Right lobe of liver (tissue), 6 donors: ENCODE measurements at regions not wholly inside any gene's neighbourhood (a gene's known extent, or its start where the extent isn't known, plus 50 kb on each side); places are given as distances from the start of the nearest gene placed in this dataset.
"Not testable (repeated sequence)": the region's sequence is repeated elsewhere in the genome, so short reads cannot be mapped to it uniquely, and the experiment has no call there.

ENCODE experiments used
- ATAC-seq, 4 donors: fragments of 200-7000 bp; cut with Tn5 transposase; one replicate each; pipeline ENCODE4 v1.9.1; 2020; ENCODE audit warnings: mild to moderate bottlenecking in 4 of 4, moderate library complexity in 4 of 4
- DNase-seq, 3 donors: peaks; one replicate each; pipeline ENCODE4 v3.0.0-alpha.2; 2020
- H3K27ac ChIP-seq, 3 donors: fragments of 200-600 bp; one replicate each; pipeline ENCODE4 v1.8.0; 2022
- H3K27me3 ChIP-seq, 2 donors: fragments of 200-600 bp; one replicate each; pipeline ENCODE4 v1.8.0; 2022
- H3K36me3 ChIP-seq, 4 donors: fragments of 200-600 bp; sonication (generic) in 1 of 4; one replicate each; pipeline versions ENCODE4 v1.5.1 to v1.8.0; 2017 to 2022; ENCODE audit warnings: control low read depth in 1 of 4
- H3K4me1 ChIP-seq, 4 donors: fragments of 200-600 bp; sonication (generic) in 1 of 4; one replicate each; pipeline versions ENCODE4 v1.5.1 to v1.8.0; 2017 to 2022; ENCODE audit warnings: control low read depth in 1 of 4
- H3K4me3 ChIP-seq, 3 donors: fragments of 200-600 bp; one replicate each; pipeline ENCODE4 v1.8.0; 2022
- H3K9me3 ChIP-seq, 4 donors: fragments of 200-600 bp; sonication (generic) in 1 of 4; one replicate each; pipeline versions ENCODE4 v1.5.1 to v1.8.0; 2017 to 2022; ENCODE audit warnings: control low read depth in 1 of 4
- POLR2A ChIP-seq: fragments of 450-650 bp; IDR thresholded peaks from one replicate; pipeline ENCODE4 v1.6.1; 2017; ENCODE audit warnings: antibody characterized with exemption, mild to moderate bottlenecking
- WGBS: methylation state at CpG from one replicate; pipeline ENCODE4 v1.1.6; 2018; ENCODE audit warnings: low coverage, low lambda C conversion rate; ENCODE audit not compliant: insufficient coverage; ENCODE audit errors: missing lambda C conversion rate; 5-methylcytosine and 5-hydroxymethylcytosine counted together
- intact Hi-C, 2 donors: fragments of 100-400 bp; cut with DNase I; formaldehyde crosslinking; loops; one replicate each; pipeline versions ENCODE4 v1.11.2 to v1.14.1; 2022
- TF ChIP-seq, protein P1 (sequence below), 4 donors: fragments of 200-600 bp in 3 of 4; fragments of 450-650 bp in 1 of 4; IDR thresholded peaks; one replicate each; pipeline versions ENCODE4 v1.5.1 to v1.8.0; 2016 to 2022; ENCODE audit warnings: antibody characterized with exemption in 4 of 4, mild to moderate bottlenecking in 2 of 4
- donor health status: DM: no; HTN: yes; CAD: no.
- donor health status: DM: no; HTN: no; CAD: no.
- donor health status: DM: no; HTN: no; CAD: no.
- donor health status: DM: no; HTN: yes; CAD: no.
- donor health status: DM: no; HTN: yes; CAD: no.

- Histone ChIP-seq H3K36me3 (no peaks in the 10 kb centered on the region), H3K27ac (no peak overlapping the region), H3K9me3 (no peaks in the 10 kb centered on the region), H3K4me3 (no peak overlapping the region), H3K4me1 (peaks cover 0 to 14% (median 0%) of the 10 kb centered on the region in 4 donors), H3K27me3 (no peaks in the 10 kb centered on the region)
- peak; percentile 66 to 88 (median 69) for ATAC-seq
- intact Hi-C loops: no loop called here
- DNase-seq: no peak
- WGBS: 49% methylated on average over 2 of the region's 2 CpGs
- TF ChIP-seq, protein P1, sequence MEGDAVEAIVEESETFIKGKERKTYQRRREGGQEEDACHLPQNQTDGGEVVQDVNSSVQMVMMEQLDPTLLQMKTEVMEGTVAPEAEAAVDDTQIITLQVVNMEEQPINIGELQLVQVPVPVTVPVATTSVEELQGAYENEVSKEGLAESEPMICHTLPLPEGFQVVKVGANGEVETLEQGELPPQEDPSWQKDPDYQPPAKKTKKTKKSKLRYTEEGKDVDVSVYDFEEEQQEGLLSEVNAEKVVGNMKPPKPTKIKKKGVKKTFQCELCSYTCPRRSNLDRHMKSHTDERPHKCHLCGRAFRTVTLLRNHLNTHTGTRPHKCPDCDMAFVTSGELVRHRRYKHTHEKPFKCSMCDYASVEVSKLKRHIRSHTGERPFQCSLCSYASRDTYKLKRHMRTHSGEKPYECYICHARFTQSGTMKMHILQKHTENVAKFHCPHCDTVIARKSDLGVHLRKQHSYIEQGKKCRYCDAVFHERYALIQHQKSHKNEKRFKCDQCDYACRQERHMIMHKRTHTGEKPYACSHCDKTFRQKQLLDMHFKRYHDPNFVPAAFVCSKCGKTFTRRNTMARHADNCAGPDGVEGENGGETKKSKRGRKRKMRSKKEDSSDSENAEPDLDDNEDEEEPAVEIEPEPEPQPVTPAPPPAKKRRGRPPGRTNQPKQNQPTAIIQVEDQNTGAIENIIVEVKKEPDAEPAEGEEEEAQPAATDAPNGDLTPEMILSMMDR (IDR thresholded peaks at IDR 0.05): no peak
- no peak for TF ChIP-seq POLR2A
Observed at GRCh38 chr2:234366891-234367290, 130.0 kb downstream of the ARL4C start.

DNA sequence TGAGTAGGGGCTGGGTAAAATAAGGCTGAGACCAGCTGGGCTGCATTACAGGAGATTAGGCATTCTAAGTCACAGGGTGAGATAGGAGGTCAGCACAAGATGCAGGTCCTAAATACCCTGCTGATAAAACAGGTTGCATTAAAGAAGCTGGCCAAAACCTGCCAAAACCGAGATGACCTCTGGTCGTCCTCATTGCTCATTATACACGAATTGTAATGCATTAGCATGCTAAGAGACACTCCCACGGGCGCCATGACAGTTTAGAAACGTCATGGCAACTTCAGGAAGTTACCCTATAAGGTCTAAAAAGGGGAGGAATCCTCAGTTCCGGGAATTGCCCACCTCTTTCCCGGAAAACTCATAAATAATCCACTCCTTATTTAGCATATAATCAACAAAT lies 132.2 kb downstream of the ARL4C start:
- H3K36me3 ChIP-seq: no peaks in the 10 kb centered on the region
- H3K4me3 ChIP-seq: no peak overlapping the region
- H3K9me3 ChIP-seq: no peaks in the 10 kb centered on the region
- DNase-seq (no peak), ATAC-seq (no peak)
- intact Hi-C loops: no loop called here
- WGBS: 81% methylated on average over 6 of the region's 8 CpGs
- H3K27ac ChIP-seq: no peak overlapping the region
- H3K27me3 ChIP-seq: no peaks in the 10 kb centered on the region
- H3K4me1 ChIP-seq: peaks cover 0 to 14% (median 0%) of the 10 kb centered on the region in 4 donors
- TF ChIP-seq POLR2A: no peak
- TF ChIP-seq, protein P1 (IDR thresholded peaks at IDR 0.05): no peak

GRCh38 chr2:234363647-234364294 lies 133.1 kb downstream of the ARL4C start:
- peaks cover 0 to 14% (median 0%) of the 10 kb centered on the region in 4 donors for H3K4me1 ChIP-seq
- H3K9me3 ChIP-seq: no peaks in the 10 kb centered on the region
- intact Hi-C loops: no loop called here
- H3K4me3 ChIP-seq: no peak overlapping the region
- WGBS: 46% methylated on average over 10 of the region's 10 CpGs
- H3K27ac ChIP-seq: no peak overlapping the region
- H3K27me3 ChIP-seq: no peaks in the 10 kb centered on the region
- DNase-seq: no peak
- TF ChIP-seq, protein P1 (IDR thresholded peaks at IDR 0.05): no peak
- TF ChIP-seq POLR2A: no peak
- no peak for ATAC-seq
- no peaks in the 10 kb centered on the region for H3K36me3 ChIP-seq

GRCh38 chr2:234363011-234363487 lies 133.8 kb downstream of the ARL4C start:
- intact Hi-C loops: no loop called here
- DNase-seq: peak in 2 of 3 donors; percentile 27 to 50
- Histone ChIP-seq H3K4me1 (peaks cover 0 to 14% (median 0%) of the 10 kb centered on the region in 4 donors), H3K36me3 (no peaks in the 10 kb centered on the region), H3K9me3 (no peaks in the 10 kb centered on the region), H3K27me3 (no peaks in the 10 kb centered on the region), H3K27ac (no peak overlapping the region), H3K4me3 (no peak overlapping the region)
- ATAC-seq: peak; percentile 76 to 93 (median 78)
- 11% methylated on average over 4 of the region's 4 CpGs for WGBS
- TF ChIP-seq, protein P1 (IDR thresholded peaks at IDR 0.05): no peak
- no peak for TF ChIP-seq POLR2A

DNA sequence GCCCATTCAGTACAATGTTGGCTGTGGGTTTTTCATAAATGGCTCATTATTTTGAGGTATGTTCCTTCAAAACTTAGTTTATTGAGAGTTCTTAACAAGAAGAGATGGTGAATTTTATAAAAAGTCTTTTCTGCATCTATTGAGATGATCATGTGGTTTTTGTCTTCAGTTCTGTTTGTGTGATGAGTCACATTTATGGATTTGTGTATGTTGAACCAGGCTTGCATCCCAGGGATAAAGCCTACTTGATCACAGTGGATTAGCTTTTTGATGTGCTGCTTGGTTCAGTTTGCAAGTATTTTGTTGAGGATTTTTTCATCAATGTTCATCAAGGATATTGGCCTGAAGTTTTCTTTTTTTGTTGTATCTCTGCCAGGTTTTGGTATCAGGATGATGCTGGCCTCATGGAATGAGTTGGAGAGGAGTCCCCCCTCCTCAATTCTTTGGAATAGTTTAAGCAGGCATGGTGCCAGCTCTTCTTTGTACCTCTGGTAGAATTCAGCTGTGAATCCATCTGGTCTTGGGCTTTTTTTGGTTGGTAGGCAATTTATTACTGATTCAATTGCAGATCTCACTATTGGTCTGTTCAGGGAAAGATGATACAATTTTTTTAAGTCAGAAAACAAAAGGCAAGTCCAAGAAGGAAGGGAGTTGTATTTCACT lies 136.4 kb downstream of the ARL4C start:
- H3K4me3 ChIP-seq, H3K9me3 ChIP-seq, H3K4me1 ChIP-seq, intact Hi-C loops, H3K27me3 ChIP-seq, ATAC-seq, H3K27ac ChIP-seq, H3K36me3 ChIP-seq, DNase-seq: not testable (repeated sequence)
